Chondrocyte (in vitro differentiated cells): ENCODE measurements at regions not wholly inside any gene's neighbourhood (a gene's known extent, or its start where the extent isn't known, plus 50 kb on each side); places are given as distances from the start of the nearest gene placed in this dataset.

Experiments
- DNase-seq: peaks from one replicate; pipeline ENCODE4 v3.0.0; 2021; ENCODE audit warnings: mixed read lengths, low spot score
- H3K27ac Mint-ChIP-seq: one replicate; pipeline ENCODE4 v1.8.0; 2021; ENCODE audit warnings: mild to moderate bottlenecking, moderate library complexity, mixed read lengths; ENCODE audit not compliant: unreplicated experiment
- H3K27me3 Mint-ChIP-seq: 2 replicates; pipeline ENCODE4 v1.8.0; 2021; ENCODE audit warnings: low read depth, mixed read lengths
- H3K36me3 Mint-ChIP-seq: 2 replicates; pipeline ENCODE4 v1.8.0; 2021; ENCODE audit warnings: low read depth, mixed read lengths
- H3K4me1 Mint-ChIP-seq: 2 replicates; pipeline ENCODE4 v1.8.0; 2021; ENCODE audit warnings: low read depth, mild to moderate bottlenecking, mixed read lengths
- H3K4me3 Mint-ChIP-seq: one replicate; pipeline ENCODE4 v1.8.0; 2021; ENCODE audit warnings: mild to moderate bottlenecking, moderate library complexity, mixed read lengths; ENCODE audit not compliant: unreplicated experiment
- H3K9me3 Mint-ChIP-seq: 2 replicates; pipeline ENCODE4 v1.8.0; 2021; ENCODE audit warnings: low read depth, mixed read lengths
- CTCF ChIP-seq: fragments of 200-600 bp; sonication (generic); IDR thresholded peaks from 2 replicates; pipeline ENCODE4 v1.5.0; 2021; ENCODE audit warnings: antibody characterized with exemption, mild to moderate bottlenecking, moderate library complexity

GRCh38 chr2:211306929-211307328 is 750.5 kb downstream of the CPS1 start:
- no peaks in the 10 kb centered on the region for H3K36me3 Mint-ChIP-seq
- TF ChIP-seq CTCF: no peak
- peaks cover 3% of the 10 kb centered on the region for H3K27me3 Mint-ChIP-seq
- H3K9me3 Mint-ChIP-seq: peaks cover 7% of the 10 kb centered on the region
- no peaks in the 10 kb centered on the region for H3K4me1 Mint-ChIP-seq
- DNase-seq: no peak
- H3K27ac Mint-ChIP-seq: no peak overlapping the region
- no peak overlapping the region for H3K4me3 Mint-ChIP-seq
